GM11168 (cell line): ENCODE measurements at regions not wholly inside any gene's neighbourhood (a gene's known extent, or its start where the extent isn't known, plus 50 kb on each side); places are given as distances from the start of the nearest gene placed in this dataset.

ENCODE experiments used
- in situ Hi-C: fragments of 300-500 bp; cut with MboI; formaldehyde crosslinking; loops from one replicate; pipeline ENCODE4 v1.12.0; 2022; ENCODE audit warnings: low sequenced_read_pairs; ENCODE audit not compliant: unreplicated experiment

DNA sequence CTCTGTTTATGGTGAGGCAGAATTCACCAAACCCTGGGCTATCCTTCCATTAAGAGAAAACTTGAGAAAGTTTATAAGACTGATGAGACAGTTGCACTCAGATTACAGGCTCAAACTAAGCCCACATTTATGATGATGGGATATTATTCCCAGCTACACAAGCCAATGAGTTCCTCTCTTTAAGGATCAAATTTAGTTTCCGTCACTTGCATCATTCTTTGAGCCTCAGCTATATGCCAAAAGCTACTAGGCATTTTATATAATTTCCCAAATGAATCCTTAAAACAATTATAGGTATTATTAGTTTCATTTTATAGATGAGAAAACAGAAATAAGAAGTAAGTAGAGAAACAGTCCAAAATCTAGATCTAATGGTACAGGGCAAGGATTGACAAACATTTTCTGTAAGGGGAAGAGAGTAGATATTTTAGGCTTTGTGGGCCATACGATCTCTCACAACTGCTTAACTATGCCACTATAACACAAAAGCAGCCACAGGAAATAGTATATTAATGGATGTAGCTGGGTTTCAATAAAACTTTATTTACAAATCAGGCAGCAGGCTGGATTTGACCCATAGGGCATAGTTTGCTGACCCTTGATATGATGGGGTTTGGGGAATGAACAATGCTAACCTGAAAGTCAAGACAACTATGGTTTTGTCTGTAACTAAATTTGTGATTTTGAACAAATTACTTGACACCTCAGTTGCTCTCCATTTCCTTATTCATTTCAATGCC lies 91.8 kb upstream of the PLXNC1 start:
- in situ Hi-C loops, result no loop called here

DNA sequence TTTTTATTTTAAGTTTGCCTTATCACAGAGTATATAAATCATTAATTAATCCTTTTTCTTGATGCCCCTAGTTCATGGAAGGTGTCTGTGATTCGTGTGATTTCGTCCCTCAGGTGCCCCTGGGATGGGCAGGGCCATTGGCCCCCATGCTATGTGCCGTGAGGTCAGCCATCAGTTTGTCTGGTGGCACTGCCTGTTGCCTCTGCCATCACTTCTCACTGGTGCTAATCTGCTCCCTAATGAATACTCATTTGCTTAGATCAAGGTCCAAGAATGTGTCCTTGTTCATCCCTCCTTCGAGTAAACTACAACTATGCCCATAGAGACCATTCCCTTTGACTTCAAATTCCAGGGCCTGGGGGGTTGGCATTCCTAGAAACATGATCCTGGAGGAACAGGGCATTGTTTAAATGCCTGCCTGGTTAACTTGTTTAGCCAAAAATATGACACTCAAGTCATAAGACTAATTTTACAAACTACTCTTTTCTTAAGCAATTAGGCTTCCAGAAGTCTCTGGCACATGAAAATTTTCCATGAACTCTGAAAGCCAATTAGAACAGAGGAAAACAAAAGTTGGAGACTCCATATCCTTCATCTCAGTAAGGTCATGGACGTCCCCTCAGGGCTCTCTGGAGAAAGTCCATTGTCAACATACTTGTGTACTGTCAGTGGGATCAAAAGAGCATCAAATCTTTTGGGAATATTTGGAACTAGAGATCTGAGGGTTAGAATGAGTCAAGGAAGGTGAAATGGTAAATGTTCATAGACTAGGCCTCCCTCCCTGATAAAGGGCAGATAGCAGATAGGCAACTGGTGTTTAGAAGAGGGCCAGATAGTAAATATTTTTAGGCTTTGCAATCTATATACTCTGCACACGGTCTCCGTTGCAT lies 90.9 kb upstream of the PLXNC1 start:
- in situ Hi-C loops, result no loop called here

- in situ Hi-C loops, result no loop called here
These were observed 88.7 kb upstream of the PLXNC1 start for GRCh38 chr12:94059394-94060368.

DNA sequence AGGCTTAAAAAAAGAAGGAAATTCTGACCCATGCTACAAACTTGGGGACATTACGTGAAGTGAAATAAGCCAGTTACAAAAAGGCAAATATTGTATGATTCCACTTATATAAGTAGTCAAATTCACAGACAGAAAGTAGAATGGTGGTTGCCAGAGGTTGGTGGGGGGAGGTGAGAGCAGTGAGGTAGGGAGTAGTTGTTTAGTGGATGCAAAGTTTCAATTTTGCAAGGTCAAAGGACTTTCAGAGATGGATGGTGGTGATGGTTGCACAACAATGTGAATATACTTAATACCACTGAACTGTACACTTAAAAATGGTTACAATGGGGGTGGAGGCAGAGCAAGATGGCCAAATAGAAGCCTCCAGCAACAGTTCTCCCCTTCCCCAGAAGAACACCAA lies 86.2 kb upstream of the PLXNC1 start:
- in situ Hi-C loops, result no loop called here

- in situ Hi-C loops, result no loop called here
These were observed 85.4 kb upstream of the PLXNC1 start for GRCh38 chr12:94062796-94063635.

GRCh38 chr12:94070520-94070919 lies 77.9 kb upstream of the PLXNC1 start:
- in situ Hi-C loops, result no loop called here

DNA sequence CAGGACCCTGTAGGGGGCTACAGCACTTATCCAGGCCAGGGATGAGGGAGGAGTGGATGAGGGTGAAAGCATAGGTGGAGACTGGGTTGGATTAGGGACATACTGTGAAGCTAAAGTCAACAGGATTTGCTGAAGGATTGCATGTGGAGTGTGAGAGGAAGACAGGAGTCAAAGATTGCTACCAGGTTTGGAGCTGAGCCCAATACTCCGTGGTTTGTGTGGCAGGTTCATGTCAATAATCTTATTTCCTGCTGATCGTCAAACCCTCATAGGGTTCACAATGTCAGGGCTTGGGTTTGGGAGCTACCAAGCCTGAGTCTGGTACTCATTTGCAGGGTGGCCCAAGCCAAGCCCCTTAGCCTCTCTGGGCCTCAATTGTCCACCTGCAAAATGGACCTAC lies 77.1 kb upstream of the PLXNC1 start:
- in situ Hi-C loops, result no loop called here

DNA sequence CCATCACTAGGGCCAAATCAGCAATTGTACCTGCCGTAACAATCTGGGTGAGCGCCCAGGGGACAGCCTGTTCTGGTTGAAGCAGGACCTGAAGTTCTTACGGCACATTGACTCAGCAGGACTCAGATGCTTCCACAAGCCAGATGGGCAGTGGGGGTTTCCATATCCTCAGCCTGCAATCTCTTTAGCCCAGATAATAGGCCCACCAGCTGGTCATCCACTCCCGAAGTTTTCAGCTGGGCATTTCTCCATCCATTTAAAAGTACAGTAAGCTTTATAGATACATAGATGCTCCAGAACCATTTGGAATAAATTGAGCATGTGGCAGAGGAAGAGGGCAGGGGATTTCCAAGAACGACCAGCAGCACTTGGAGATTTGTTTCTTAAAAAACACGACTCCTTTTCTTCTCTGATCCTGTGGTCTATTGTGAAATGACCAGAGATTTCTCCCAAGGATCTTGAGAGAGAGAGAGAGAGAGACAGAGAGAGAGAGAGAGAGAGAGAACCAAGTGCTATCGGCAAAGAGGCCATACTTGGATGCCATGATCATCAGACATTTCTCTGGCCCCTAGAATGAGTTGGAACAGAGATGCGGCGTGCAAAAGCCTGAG lies 74.8 kb upstream of the PLXNC1 start:
- in situ Hi-C loops, result no loop called here

DNA sequence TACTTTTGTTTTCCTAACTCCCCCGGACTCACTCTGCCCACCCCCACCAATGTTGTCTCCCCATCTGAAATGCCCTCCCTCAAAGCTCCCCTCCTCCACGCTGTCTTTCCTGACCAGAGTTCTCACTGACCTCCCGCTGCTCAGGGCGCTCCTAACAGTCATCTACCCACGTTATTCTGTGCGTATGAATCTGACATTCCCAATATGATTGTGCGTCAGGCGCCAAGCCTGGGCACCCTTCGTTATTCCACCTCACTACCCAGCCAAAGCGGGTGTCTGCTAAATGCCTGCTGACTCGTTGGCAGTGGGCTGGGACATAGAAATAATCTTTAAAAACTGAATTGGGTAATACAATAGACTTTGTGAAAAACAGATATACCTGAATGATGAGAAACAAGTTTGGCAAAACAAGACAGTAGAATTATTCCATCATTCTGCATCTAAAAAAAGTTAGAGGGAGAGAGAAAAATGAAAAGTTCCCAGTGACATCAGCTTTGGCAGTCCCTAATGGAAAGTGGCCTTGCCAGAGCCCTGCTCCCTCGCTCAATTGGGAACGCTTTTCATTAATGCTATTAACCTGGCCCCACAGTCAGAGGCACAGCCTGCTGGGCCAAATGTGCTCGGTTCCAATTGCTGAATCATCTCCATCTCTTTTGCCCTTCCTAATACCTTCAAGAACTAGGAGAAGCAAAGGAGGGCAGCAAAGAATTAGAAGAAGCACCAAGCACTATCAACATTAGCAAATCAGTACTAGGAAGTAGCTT lies 74.0 kb upstream of the PLXNC1 start:
- in situ Hi-C loops, result no loop called here

DNA sequence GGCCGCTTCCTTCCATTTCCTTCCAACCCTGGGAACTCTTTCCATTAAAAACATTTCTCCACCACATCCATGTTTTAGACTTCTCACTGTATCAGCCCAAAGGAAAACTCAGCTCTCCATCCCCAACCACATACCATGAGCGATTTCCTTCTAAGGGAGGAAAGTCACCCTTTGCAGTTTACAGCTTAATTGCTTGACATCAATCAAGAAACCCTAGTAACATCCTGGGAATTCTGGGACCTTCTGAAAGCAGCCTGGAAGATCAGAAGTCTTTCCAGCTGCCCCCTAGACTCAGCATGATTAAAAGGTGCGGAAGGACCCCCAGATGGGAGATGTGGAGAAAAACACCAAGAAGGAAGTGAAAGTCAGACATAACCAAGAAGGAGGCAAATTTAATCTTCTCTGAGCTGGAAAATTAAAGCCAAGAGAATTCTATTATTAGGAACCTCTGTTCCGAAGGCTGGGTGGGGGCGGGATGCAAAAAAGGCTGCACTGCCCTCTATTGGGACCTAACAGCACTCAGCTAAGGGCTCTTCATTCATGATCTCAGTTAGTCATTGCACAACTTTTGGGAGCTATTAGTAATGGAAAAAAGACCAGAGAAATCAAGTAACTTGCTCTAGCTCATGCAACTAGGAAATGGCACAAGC lies 73.3 kb upstream of the PLXNC1 start:
- in situ Hi-C loops, result loop anchor here (25.0 kb wide), 1 partner anchor 313 kb away; no protein-coding TSS in a partner anchor

DNA sequence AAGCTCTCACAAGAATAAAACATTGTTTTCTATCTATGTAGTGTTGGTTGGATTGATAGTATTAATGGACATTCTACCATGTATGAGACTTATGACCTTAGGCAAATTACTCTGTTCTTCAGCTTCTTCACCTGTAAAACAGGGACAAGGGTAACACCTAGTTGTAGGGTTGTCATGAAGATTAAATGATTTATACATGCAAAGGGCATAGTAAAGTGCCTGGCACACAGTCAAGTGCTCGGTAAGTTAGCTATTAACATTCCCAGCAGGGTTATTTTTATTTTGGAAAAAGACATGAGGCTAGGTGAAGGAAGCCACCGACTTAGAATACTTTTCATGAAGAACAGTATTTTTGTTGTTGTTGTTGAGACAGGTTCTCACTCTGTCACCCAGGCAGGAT lies 71.2 kb upstream of the PLXNC1 start:
- in situ Hi-C loops, result loop anchor here (25.0 kb wide), 1 partner anchor 315 kb away; no protein-coding TSS in a partner anchor

- in situ Hi-C loops, result loop anchor here (25.0 kb wide), 1 partner anchor 316 kb away; no protein-coding TSS in a partner anchor
These were observed 70.1 kb upstream of the PLXNC1 start for GRCh38 chr12:94078138-94078723.

- in situ Hi-C loops, result loop anchor here (25.0 kb wide), 1 partner anchor 317 kb away; no protein-coding TSS in a partner anchor
These were observed 69.5 kb upstream of the PLXNC1 start for GRCh38 chr12:94078736-94079509.

- in situ Hi-C loops, result loop anchor here (25.0 kb wide), 1 partner anchor 317 kb away; no protein-coding TSS in a partner anchor
These were observed 68.6 kb upstream of the PLXNC1 start for GRCh38 chr12:94079566-94080340.

GRCh38 chr12:94080341-94081009 lies 67.9 kb upstream of the PLXNC1 start:
- in situ Hi-C loops, result loop anchor here (25.0 kb wide), 1 partner anchor 318 kb away; no protein-coding TSS in a partner anchor
